Motor neuron (in vitro differentiated cells): ENCODE measurements at regions not wholly inside any gene's neighbourhood (a gene's known extent, or its start where the extent isn't known, plus 50 kb on each side); places are given as distances from the start of the nearest gene placed in this dataset.

Experiments used
- ATAC-seq, 8 experiments: fragments of 200-7000 bp; cut with Tn5 transposase; replicated peaks in 6 of 8; 2 replicates each; pipeline ENCODE4 v1.8.0; 2021; ENCODE audit warnings: mild to moderate bottlenecking in 8 of 8, moderate library complexity in 8 of 8
- H3K27ac ChIP-seq, 2 donors: fragments of 250-450 bp; sonication (Bioruptor Pico); 2 replicates each; pipeline ENCODE4 v1.9.0; 2021; ENCODE audit warnings: antibody characterized with exemption in 2 of 2, mild to moderate bottlenecking in 2 of 2, moderate library complexity in 1 of 2
- H3K4me1 ChIP-seq, 2 donors: fragments of 250-450 bp; sonication (Bioruptor Pico); replicated peaks in 1 of 2; 2 replicates each; pipeline ENCODE4 v1.6.1; 2021; ENCODE audit warnings: antibody characterized with exemption in 2 of 2, mild to moderate bottlenecking in 2 of 2, moderate library complexity in 1 of 2
- H3K4me3 ChIP-seq, 5 donors: fragments of 250-450 bp; sonication (Bioruptor Pico); 2 replicates each; pipeline ENCODE4 v1.9.0; 2021; ENCODE audit warnings: antibody characterized with exemption in 5 of 5, mild to moderate bottlenecking in 5 of 5, moderate library complexity in 4 of 5
- WGBS, 10 experiments: fragments of 450-650 bp; shearing (Covaris generic); methylation state at CpG; one replicate each; pipeline ENCODE4 v1.0.0; 2022; 5-methylcytosine and 5-hydroxymethylcytosine counted together
- in situ Hi-C, 9 experiments: fragments of 400-800 bp; cut with MboI; loops; one replicate each; pipeline ENCODE4 v1.15.0; 2021; ENCODE audit warnings: low sequenced_read_pairs in 9 of 9, low pct_unique_long_range_greater_than_20kb in 2 of 9; ENCODE audit not compliant: unreplicated experiment in 9 of 9

- no peak overlapping the region for H3K4me3 ChIP-seq
- WGBS, 10 experiments, result 4 to 100% (median 78%) methylated on average over 1 to 2 of the region's 2 CpGs
- no peaks in the 10 kb centered on the region for H3K4me1 ChIP-seq
- in situ Hi-C loops, result no loop called here
- H3K27ac ChIP-seq, result no peak overlapping the region
- ATAC-seq, result no peak
Observed at GRCh38 chr4:165625281-165625680, 246.5 kb downstream of the CPE start.

DNA sequence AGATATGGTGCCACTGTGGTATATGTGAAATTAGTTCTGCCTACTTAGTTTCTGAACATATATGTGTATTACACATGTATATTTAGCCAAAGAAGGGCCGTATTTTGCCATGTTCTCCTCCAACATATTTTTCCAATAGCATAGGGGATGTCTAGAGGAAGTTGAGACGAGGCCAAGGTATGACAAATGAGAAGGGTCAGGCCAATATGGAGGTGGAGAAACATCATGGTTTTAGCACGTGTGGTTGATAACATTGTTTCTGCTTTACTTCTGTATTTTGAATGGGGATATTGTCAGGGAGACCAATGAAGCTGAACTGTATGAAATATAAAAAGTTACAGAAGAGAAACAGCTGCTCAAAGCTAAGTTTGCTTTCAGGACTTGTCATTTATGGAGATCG is 246.7 kb upstream of the TLL1 start:
- Histone ChIP-seq H3K27ac (no peak overlapping the region), H3K4me1 (no peaks in the 10 kb centered on the region), H3K4me3 (no peak overlapping the region)
- WGBS, 10 experiments, result 14 to 92% (median 70%) methylated on average over 1 to 4 of the region's 4 CpGs; no CpG with 5 or more reads in 1 of the 10 experiments
- in situ Hi-C loops, result no loop called here
- no peak for ATAC-seq

DNA sequence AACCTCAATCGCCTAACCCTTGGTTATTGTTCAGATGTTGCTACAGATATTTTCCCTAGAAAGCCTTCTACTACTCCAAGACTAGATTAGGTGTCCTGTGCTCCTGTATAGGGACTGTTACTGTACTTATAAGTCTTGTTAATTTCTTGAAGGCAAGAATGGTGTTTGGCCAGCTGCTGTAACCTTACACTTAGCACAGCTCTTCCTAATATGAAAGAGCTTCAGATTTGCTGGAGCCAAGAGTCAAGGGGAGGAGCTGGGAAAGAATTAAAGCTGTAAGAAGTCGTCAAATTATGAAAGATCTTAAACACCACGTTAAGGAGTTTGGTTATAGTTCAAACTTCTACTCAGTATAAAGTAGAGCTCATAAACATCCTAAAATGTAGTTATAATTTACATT is 245.9 kb upstream of the TLL1 start:
- Histone ChIP-seq H3K27ac (no peak overlapping the region), H3K4me1 (peaks cover 0 to 3% of the 10 kb centered on the region in 2 donors), H3K4me3 (no peak overlapping the region)
- in situ Hi-C loops, result no loop called here
- ATAC-seq, result peak in 2 of 8 experiments; percentile 49 to 78
- WGBS, 10 experiments, result 0 to 82% (median 66%) methylated on average over 1 to 3 of the region's 3 CpGs; no CpG with 5 or more reads in 1 of the 10 experiments

GRCh38 chr4:165627548-165627947 is 245.5 kb upstream of the TLL1 start:
- Histone ChIP-seq H3K27ac (no peak overlapping the region), H3K4me1 (peaks cover 0 to 3% of the 10 kb centered on the region in 2 donors), H3K4me3 (no peak overlapping the region)
- in situ Hi-C loops, result no loop called here
- ATAC-seq, result peak in 1 of 8 experiments; percentile 77
- WGBS, 10 experiments, result 3 to 100% (median 80%) methylated on average over 1 to 5 of the region's 5 CpGs

GRCh38 chr4:165628572-165628971 is 244.5 kb upstream of the TLL1 start:
- in situ Hi-C loops, result no loop called here
- 22 to 100% (median 80%) methylated on average over 2 to 3 of the region's 3 CpGs; no CpG with 5 or more reads in 3 of the 10 experiments for WGBS, 10 experiments
- Histone ChIP-seq H3K27ac (no peak overlapping the region), H3K4me1 (peaks cover 0 to 3% of the 10 kb centered on the region in 2 donors), H3K4me3 (no peak overlapping the region)
- ATAC-seq, result no peak

- H3K4me3 ChIP-seq, result no peak overlapping the region
- H3K4me1 ChIP-seq, result peaks cover 0 to 3% of the 10 kb centered on the region in 2 donors
- in situ Hi-C loops, result no loop called here
- no peak for ATAC-seq
- H3K27ac ChIP-seq, result no peak overlapping the region
Observed at GRCh38 chr4:165630671-165631070, 242.4 kb upstream of the TLL1 start.

DNA sequence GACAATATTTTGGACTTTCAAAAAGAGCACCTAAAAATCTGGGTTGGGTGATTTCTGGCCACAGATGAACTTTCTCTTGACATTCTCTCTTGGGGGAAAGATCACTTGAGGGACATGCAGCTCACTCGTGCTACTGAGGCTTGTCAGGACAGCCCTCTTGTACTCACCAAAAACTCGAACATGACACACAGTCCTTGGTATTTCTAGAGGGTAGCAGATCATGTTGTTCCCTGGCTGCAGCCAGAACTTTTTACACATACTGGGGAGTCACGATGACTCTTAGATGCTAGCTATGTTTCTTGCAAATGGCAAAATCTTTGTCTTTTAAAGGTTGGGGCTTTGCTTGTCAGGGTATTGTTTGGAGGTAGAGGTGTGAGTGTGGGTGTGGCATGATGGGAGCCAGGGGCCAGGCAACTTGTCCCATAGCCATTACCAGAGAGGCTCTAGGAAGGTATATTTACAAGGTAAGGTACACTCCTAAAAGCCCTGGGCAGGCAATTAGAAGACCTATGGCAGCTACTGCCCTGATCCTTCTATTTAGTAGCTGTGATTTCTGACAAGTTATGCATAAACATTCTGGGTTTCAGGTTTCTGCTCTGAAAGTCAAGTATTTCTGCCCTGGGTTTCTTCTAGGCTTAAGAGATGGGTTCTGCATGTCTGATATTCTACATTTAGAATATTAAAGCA is 241.7 kb upstream of the TLL1 start:
- no peak for ATAC-seq
- H3K4me3 ChIP-seq, result no peak overlapping the region
- no peak overlapping the region for H3K27ac ChIP-seq
- in situ Hi-C loops, result no loop called here
- WGBS, 10 experiments, result 7 to 100% (median 67%) methylated on average over 1 to 3 of the region's 3 CpGs; no CpG with 5 or more reads in 2 of the 10 experiments
- peaks cover 0 to 3% of the 10 kb centered on the region in 2 donors for H3K4me1 ChIP-seq

DNA sequence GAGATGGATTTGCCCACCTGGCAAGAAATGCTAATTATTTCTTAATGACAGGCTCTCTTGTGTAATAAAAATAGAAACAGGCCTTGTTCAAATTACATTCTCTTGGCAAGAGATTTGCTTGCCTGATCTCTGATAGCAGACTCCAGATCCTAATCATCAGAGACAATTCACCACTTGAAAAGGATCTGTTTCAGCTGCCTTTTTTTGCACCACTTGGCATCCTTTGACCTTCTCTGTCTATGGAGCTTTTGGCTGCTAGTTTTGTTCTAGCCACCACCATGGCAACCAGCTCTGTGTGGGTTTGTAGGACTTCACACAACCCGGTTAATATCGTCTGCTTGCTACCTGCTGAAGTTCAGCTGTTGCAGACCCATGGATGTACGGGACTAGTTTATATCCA is 241.1 kb upstream of the TLL1 start:
- H3K4me3 ChIP-seq, result no peak overlapping the region
- in situ Hi-C loops, result no loop called here
- peak in 1 of 8 experiments; percentile 67 for ATAC-seq
- H3K27ac ChIP-seq, result no peak overlapping the region
- H3K4me1 ChIP-seq, result peaks cover 0 to 3% of the 10 kb centered on the region in 2 donors
- WGBS, 10 experiments, result 0 to 80% (median 64%) methylated on average over 1 to 3 of the region's 3 CpGs; no CpG with 5 or more reads in 3 of the 10 experiments

- in situ Hi-C loops, result no loop called here
- H3K4me1 ChIP-seq, result peaks cover 0 to 3% of the 10 kb centered on the region in 2 donors
- no peak for ATAC-seq
- H3K27ac ChIP-seq, result no peak overlapping the region
- H3K4me3 ChIP-seq, result no peak overlapping the region
Observed at GRCh38 chr4:165634766-165635165, 238.3 kb upstream of the TLL1 start.

DNA sequence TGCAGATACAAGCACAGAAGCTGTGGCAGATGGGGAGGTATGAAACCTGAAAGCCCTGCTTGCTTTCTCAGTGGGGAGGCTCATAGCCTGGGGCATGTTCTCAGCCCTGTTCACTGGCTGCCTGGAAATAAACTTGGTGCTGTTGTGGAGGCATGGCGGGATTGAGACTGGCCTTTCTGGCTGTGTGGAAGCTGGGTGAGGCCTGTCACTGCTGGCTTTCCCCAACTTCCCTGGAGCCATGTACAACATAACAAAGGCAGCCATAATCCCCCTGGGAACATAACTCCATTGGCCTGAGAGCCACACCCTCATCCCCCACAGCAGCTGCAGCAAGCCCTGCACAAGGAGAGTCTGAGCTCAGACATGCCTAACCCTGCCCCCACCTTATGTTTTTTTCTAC is 237.7 kb upstream of the TLL1 start:
- peak in 2 of 8 experiments; percentile 56 to 59 for ATAC-seq
- in situ Hi-C loops, result no loop called here
- 17 to 100% (median 20%) methylated on average over 1 of the region's 1 CpG; no CpG with 5 or more reads in 7 of the 10 experiments for WGBS, 10 experiments
- peaks cover 0 to 3% of the 10 kb centered on the region in 2 donors for H3K4me1 ChIP-seq
- H3K27ac ChIP-seq, result no peak overlapping the region
- no peak overlapping the region for H3K4me3 ChIP-seq

GRCh38 chr4:165635951-165636350 is 237.1 kb upstream of the TLL1 start:
- in situ Hi-C loops, result no loop called here
- WGBS, 10 experiments, result 56 to 94% (median 76%) methylated on average over 2 of the region's 2 CpGs; no CpG with 5 or more reads in 4 of the 10 experiments
- no peak overlapping the region for H3K27ac ChIP-seq
- ATAC-seq, result no peak
- H3K4me3 ChIP-seq, result no peak overlapping the region
- peaks cover 0 to 3% of the 10 kb centered on the region in 2 donors for H3K4me1 ChIP-seq

GRCh38 chr4:165651901-165652300 is 221.1 kb upstream of the TLL1 start:
- no peak for ATAC-seq
- 0 to 100% (median 92%) methylated on average over 1 of the region's 1 CpG; no CpG with 5 or more reads in 2 of the 10 experiments for WGBS, 10 experiments
- in situ Hi-C loops, result no loop called here
- peaks cover under 1 to 2% of the 10 kb centered on the region in 2 donors for H3K4me1 ChIP-seq
- no peak overlapping the region for H3K4me3 ChIP-seq
- no peak overlapping the region for H3K27ac ChIP-seq

DNA sequence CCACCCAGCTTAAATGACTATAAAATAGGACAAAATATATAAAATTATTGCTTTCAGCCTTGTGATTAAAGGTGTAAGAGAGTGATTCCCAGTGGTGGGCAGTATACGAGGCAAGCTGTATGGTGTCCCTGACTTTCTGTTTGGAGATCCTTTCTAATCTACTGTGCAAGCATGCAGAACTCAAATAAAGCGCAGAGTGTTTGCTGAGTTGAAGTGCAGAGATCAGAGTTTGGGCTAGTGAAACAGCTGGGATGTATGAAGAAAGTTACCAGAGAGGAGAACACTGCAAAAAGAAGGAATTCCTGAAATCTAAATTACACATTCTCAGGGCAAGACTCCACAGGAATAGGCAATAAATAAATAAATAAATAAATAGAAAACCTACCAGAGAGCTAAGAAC is 218.5 kb upstream of the TLL1 start:
- Histone ChIP-seq H3K4me1 (peaks cover 2 to 4% of the 10 kb centered on the region in 2 donors), H3K27ac (no peak overlapping the region), H3K4me3 (no peak overlapping the region)
- peak in 1 of 8 experiments; percentile 63 for ATAC-seq
- WGBS, 10 experiments, result 10 to 95% (median 50%) methylated on average over 1 to 2 of the region's 2 CpGs
- in situ Hi-C loops, result no loop called here

DNA sequence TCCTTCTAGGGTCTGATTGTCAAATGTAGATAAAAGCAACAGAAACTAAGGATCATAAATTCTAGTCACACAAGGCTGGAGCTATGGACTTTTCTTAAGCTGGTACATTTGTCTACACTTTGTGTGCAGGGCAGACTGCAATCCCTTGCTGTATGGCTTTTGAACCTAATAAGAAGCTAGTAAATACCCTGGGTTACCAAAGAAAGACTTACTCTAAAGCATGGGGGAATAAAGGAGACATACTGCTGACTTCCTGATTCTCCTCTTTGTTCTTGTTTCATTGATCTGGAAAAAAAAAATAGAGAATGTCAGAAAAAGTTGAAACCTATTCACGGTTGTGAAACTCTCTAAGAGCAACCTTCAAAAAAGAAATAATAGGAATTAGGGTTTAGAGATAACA is 216.6 kb upstream of the TLL1 start:
- Histone ChIP-seq H3K4me1 (peaks cover 2 to 4% of the 10 kb centered on the region in 2 donors), H3K4me3 (no peak overlapping the region), H3K27ac (no peak overlapping the region)
- ATAC-seq, result no peak
- 0 to 50% (median 12%) methylated on average over 1 of the region's 1 CpG for WGBS, 10 experiments
- in situ Hi-C loops, result no loop called here
